ENCODE measurements at regions not wholly inside any gene's neighbourhood (a gene's known extent, or its start where the extent isn't known, plus 50 kb on each side); places are given as distances from the start of the nearest gene placed in this dataset.

- Mint-ChIP-seq H3K27ac (no peak overlapping the region), H3K9me3 (no peaks in the 10 kb centered on the region), H3K4me3 (no peak overlapping the region), H3K4me1 (no peaks in the 10 kb centered on the region), H3K36me3 (ENCODE audit: low read depth) (no peaks in the 10 kb centered on the region), H3K27me3 (ENCODE audit: low read depth) (peaks cover 39% of the 10 kb centered on the region)
- TF ChIP-seq CTCF (IDR thresholded peaks at IDR 0.05; ENCODE audit: unreplicated experiment in 3 of 3): no peak
Measured at GRCh38 chr3:43870120-43870519, 179.4 kb downstream of the ABHD5 start.

- H3K9me3 Mint-ChIP-seq: no peaks in the 10 kb centered on the region
- H3K4me3 Mint-ChIP-seq: no peak overlapping the region
- no peaks in the 10 kb centered on the region for H3K4me1 Mint-ChIP-seq
- H3K27me3 Mint-ChIP-seq (ENCODE audit: low read depth): peaks cover 36% of the 10 kb centered on the region
- no peak for TF ChIP-seq CTCF (IDR thresholded peaks at IDR 0.05; ENCODE audit: unreplicated experiment in 3 of 3)
- no peaks in the 10 kb centered on the region for H3K36me3 Mint-ChIP-seq (ENCODE audit: low read depth)
- no peak overlapping the region for H3K27ac Mint-ChIP-seq
Measured at GRCh38 chr3:43870844-43871626, 180.3 kb downstream of the ABHD5 start.

- Mint-ChIP-seq H3K27ac (no peak overlapping the region), H3K9me3 (no peaks in the 10 kb centered on the region), H3K4me1 (no peaks in the 10 kb centered on the region), H3K27me3 (ENCODE audit: low read depth) (peaks cover 31% of the 10 kb centered on the region), H3K36me3 (ENCODE audit: low read depth) (no peaks in the 10 kb centered on the region), H3K4me3 (no peak overlapping the region)
- no peak for TF ChIP-seq CTCF (IDR thresholded peaks at IDR 0.05; ENCODE audit: unreplicated experiment in 3 of 3)
Measured at GRCh38 chr3:43871627-43872245, 181.0 kb downstream of the ABHD5 start.

GRCh38 chr3:43872301-43872700 lies 181.6 kb downstream of the ABHD5 start:
- H3K27ac Mint-ChIP-seq: no peak overlapping the region
- TF ChIP-seq CTCF (IDR thresholded peaks at IDR 0.05; ENCODE audit: unreplicated experiment in 3 of 3): no peak
- H3K36me3 Mint-ChIP-seq (ENCODE audit: low read depth): no peaks in the 10 kb centered on the region
- peaks cover 27% of the 10 kb centered on the region for H3K27me3 Mint-ChIP-seq (ENCODE audit: low read depth)
- no peaks in the 10 kb centered on the region for H3K9me3 Mint-ChIP-seq
- H3K4me3 Mint-ChIP-seq: no peak overlapping the region
- no peaks in the 10 kb centered on the region for H3K4me1 Mint-ChIP-seq

- no peak for TF ChIP-seq CTCF (IDR thresholded peaks at IDR 0.05; ENCODE audit: unreplicated experiment in 3 of 3)
- peaks cover 27% of the 10 kb centered on the region for H3K27me3 Mint-ChIP-seq (ENCODE audit: low read depth)
Measured at GRCh38 chr3:43872901-43873300, 182.2 kb downstream of the ABHD5 start.

GRCh38 chr3:43873723-43874122 lies 183.0 kb downstream of the ABHD5 start:
- Mint-ChIP-seq H3K4me1 (no peaks in the 10 kb centered on the region), H3K4me3 (no peak overlapping the region), H3K36me3 (ENCODE audit: low read depth) (no peaks in the 10 kb centered on the region), H3K27ac (no peak overlapping the region), H3K27me3 (ENCODE audit: low read depth) (peaks cover 21% of the 10 kb centered on the region), H3K9me3 (no peaks in the 10 kb centered on the region)
- TF ChIP-seq CTCF (IDR thresholded peaks at IDR 0.05; ENCODE audit: unreplicated experiment in 3 of 3): no peak

More at GRCh38 chr3:43872901-43873300, 182.2 kb downstream of the ABHD5 start:
- no peaks in the 10 kb centered on the region for H3K36me3 Mint-ChIP-seq (ENCODE audit: low read depth)
- no peaks in the 10 kb centered on the region for H3K9me3 Mint-ChIP-seq
- H3K4me3 Mint-ChIP-seq: no peak overlapping the region
- no peaks in the 10 kb centered on the region for H3K4me1 Mint-ChIP-seq
- no peak overlapping the region for H3K27ac Mint-ChIP-seq
